ENCODE measurements at regions not wholly inside any gene's neighbourhood (a gene's known extent, or its start where the extent isn't known, plus 50 kb on each side); places are given as distances from the start of the nearest gene placed in this dataset.
A peak's percentile ranks its signal among the peaks of the same experiment; 100 is the strongest.

DNA sequence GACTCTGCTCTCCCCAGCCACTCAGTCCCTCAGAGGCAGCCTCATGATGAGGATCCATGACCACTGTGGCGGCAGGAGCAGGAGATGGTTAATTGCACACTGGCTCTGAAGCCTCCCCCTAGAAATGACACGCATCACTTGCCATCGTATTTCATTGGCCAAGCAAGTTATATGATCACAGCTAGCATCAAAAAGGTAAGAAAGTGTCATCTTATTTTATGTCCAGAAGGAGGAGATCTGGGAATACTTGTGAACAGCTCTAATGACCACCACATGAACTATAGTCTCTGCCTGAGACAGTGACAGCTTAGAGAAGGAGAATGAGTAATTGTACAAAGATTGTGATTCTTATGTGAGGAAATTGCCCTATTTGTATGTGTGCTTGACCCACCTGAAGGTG is 363.4 kb downstream of the NUAK1 start:
- TF ChIP-seq, protein P1, sequence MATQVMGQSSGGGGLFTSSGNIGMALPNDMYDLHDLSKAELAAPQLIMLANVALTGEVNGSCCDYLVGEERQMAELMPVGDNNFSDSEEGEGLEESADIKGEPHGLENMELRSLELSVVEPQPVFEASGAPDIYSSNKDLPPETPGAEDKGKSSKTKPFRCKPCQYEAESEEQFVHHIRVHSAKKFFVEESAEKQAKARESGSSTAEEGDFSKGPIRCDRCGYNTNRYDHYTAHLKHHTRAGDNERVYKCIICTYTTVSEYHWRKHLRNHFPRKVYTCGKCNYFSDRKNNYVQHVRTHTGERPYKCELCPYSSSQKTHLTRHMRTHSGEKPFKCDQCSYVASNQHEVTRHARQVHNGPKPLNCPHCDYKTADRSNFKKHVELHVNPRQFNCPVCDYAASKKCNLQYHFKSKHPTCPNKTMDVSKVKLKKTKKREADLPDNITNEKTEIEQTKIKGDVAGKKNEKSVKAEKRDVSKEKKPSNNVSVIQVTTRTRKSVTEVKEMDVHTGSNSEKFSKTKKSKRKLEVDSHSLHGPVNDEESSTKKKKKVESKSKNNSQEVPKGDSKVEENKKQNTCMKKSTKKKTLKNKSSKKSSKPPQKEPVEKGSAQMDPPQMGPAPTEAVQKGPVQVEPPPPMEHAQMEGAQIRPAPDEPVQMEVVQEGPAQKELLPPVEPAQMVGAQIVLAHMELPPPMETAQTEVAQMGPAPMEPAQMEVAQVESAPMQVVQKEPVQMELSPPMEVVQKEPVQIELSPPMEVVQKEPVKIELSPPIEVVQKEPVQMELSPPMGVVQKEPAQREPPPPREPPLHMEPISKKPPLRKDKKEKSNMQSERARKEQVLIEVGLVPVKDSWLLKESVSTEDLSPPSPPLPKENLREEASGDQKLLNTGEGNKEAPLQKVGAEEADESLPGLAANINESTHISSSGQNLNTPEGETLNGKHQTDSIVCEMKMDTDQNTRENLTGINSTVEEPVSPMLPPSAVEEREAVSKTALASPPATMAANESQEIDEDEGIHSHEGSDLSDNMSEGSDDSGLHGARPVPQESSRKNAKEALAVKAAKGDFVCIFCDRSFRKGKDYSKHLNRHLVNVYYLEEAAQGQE (IDR thresholded peaks at IDR 0.05; ENCODE audit: low read depth) = no peak
- no peak for TF ChIP-seq NFIC (IDR thresholded peaks at IDR 0.05)
- no peak for TF ChIP-seq EP300 (IDR thresholded peaks at IDR 0.05; ENCODE audit: borderline replicate concordance)
- TF ChIP-seq CEBPB (IDR thresholded peaks at IDR 0.05) = no peak
- TF ChIP-seq CREB1 (IDR thresholded peaks at IDR 0.05; ENCODE audit: low read depth) = no peak
- TF ChIP-seq, protein P2, sequence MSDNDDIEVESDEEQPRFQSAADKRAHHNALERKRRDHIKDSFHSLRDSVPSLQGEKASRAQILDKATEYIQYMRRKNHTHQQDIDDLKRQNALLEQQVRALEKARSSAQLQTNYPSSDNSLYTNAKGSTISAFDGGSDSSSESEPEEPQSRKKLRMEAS (IDR thresholded peaks at IDR 0.05) = no peak
- no peak for TF ChIP-seq FOXM1 (IDR thresholded peaks at IDR 0.05; ENCODE audit: borderline replicate concordance, low read depth)
- TF ChIP-seq YY1 (IDR thresholded peaks at IDR 0.05; ENCODE audit: low read depth) = no peak
- TF ChIP-seq TEAD4 (IDR thresholded peaks at IDR 0.05) = no peak
- no peak for TF ChIP-seq TCF12 (IDR thresholded peaks at IDR 0.05; ENCODE audit: low read depth)
- TF ChIP-seq TAF1 (IDR thresholded peaks at IDR 0.05; ENCODE audit: low read depth) = no peak
- no peak for TF ChIP-seq RAD21 (IDR thresholded peaks at IDR 0.05; ENCODE audit: low read depth)
- no peak for TF ChIP-seq ZBTB7A (IDR thresholded peaks at IDR 0.05; ENCODE audit: low read depth)
- TF ChIP-seq, protein P3, sequence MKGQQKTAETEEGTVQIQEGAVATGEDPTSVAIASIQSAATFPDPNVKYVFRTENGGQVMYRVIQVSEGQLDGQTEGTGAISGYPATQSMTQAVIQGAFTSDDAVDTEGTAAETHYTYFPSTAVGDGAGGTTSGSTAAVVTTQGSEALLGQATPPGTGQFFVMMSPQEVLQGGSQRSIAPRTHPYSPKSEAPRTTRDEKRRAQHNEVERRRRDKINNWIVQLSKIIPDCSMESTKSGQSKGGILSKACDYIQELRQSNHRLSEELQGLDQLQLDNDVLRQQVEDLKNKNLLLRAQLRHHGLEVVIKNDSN (IDR thresholded peaks at IDR 0.05) = no peak
- TF ChIP-seq EGR1 (IDR thresholded peaks at IDR 0.05) = no peak

DNA sequence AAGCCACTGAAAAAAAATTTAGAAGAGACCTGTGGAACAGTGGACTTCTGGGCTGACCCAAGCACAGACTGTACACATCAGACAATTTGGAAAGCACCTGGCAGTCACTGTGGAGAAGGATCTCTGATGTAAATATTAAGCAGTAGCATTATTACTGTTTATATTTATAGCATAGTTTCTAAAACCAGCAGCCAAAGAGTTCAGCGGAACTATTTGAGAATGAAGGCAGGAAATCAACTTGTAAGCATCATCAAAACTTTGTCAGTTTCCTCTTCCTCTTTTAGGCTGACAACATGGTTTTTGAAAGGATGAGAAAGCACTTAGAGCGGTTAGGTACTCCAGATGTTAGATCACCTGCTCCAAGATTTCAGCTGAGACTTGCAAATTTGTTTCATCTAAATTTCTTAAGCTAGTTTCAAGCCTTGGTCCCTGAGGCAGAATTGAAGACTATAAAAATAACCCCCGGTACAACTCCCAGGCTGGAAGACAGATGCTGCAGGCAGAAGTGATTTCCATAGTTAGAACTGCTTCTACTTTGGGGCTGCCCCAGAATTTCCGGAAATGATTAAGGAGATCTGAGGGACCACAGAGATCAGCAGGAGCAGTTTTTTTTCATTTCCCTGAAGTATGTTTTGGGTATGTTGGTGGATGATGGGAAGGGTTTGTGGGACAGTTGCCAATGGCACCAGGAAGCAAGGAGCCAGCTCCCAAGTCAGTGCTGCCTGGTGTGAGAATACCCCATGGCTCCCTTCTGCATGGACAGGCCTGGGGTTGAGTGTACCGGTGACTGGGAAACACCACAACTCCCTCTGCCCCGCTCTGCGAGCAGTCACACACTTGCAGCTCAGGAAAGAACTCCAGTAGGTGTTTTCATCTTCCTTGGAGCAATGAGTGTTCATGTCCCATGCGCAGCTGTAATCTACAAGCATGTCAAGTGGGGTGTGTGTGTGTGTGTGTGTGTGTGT is 354.5 kb downstream of the NUAK1 start:
- TF ChIP-seq TCF12 (IDR thresholded peaks at IDR 0.05; ENCODE audit: low read depth) (no peak), FOXM1 (IDR thresholded peaks at IDR 0.05; ENCODE audit: borderline replicate concordance, low read depth) (no peak)

DNA sequence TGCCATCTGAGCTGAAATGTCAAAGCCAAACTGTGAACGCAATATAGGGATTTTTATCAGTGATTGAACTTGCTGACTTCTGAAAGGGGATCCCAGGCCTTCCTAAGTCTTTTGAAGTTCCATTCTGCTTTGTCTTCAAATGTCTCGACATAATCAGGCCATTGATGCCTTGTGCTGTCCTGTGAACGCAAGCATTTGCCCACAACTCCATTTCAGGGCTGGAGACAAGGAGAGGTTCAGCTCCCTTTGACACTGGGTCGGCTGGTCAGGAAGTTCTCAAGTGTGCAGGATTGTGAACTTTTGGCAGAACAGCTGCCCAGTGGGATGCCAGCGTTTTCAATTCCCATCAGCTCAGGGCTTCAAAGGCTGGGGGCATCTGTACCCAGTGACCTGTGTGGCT is 345.3 kb downstream of the NUAK1 start:
- TF ChIP-seq FOXM1 (IDR thresholded peaks at IDR 0.05; ENCODE audit: borderline replicate concordance, low read depth) (no peak), TCF12 (IDR thresholded peaks at IDR 0.05; ENCODE audit: low read depth) (no peak), RAD21 (IDR thresholded peaks at IDR 0.05; ENCODE audit: low read depth) (no peak), YY1 (IDR thresholded peaks at IDR 0.05; ENCODE audit: low read depth) (no peak), CEBPB (IDR thresholded peaks at IDR 0.05) (no peak), EGR1 (IDR thresholded peaks at IDR 0.05) (no peak), CREB1 (IDR thresholded peaks at IDR 0.05; ENCODE audit: low read depth) (no peak), TEAD4 (IDR thresholded peaks at IDR 0.05) (no peak), ZBTB7A (IDR thresholded peaks at IDR 0.05; ENCODE audit: low read depth) (no peak)
- TF ChIP-seq, protein P2 (IDR thresholded peaks at IDR 0.05) = no peak
- TF ChIP-seq, protein P1 (IDR thresholded peaks at IDR 0.05; ENCODE audit: low read depth) = no peak
- TF ChIP-seq, protein P3 (IDR thresholded peaks at IDR 0.05) = no peak

DNA sequence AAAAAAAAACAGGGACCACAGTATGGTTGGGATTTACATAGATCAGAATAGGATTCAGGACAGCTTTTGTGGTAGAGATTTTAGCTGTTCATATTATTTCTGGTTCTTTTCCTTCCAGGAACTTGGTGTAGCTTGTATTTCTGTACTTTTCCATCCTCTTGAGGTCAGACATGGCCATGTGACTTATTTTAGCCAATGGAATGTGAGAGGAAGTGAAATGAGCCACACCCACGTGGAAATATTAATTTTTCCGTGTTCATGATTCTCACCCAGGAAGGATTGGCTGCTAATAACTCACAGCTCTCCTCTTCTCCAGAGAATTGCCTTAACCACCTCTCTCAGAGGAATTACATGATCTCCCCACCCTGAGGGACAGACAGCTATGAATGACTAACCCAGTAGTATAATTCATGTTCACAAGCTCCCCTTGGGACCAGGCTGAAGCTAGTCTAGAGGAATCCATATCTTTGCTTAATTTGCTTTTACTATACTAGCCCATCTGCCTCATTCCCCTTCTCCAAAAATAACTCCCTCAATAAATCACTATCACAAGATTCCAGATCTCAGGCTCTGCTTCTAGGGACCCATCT is 340.4 kb downstream of the NUAK1 start:
- TF ChIP-seq TEAD4 (IDR thresholded peaks at IDR 0.05) = no peak
- no peak for TF ChIP-seq NFIC (IDR thresholded peaks at IDR 0.05)
- TF ChIP-seq, protein P3 (IDR thresholded peaks at IDR 0.05) = peak; percentile 64
- no peak for TF ChIP-seq ZBTB7A (IDR thresholded peaks at IDR 0.05; ENCODE audit: low read depth)
- no peak for TF ChIP-seq YY1 (IDR thresholded peaks at IDR 0.05; ENCODE audit: low read depth)
- TF ChIP-seq CREB1 (IDR thresholded peaks at IDR 0.05; ENCODE audit: low read depth) = no peak
- TF ChIP-seq EGR1 (IDR thresholded peaks at IDR 0.05) = no peak

DNA sequence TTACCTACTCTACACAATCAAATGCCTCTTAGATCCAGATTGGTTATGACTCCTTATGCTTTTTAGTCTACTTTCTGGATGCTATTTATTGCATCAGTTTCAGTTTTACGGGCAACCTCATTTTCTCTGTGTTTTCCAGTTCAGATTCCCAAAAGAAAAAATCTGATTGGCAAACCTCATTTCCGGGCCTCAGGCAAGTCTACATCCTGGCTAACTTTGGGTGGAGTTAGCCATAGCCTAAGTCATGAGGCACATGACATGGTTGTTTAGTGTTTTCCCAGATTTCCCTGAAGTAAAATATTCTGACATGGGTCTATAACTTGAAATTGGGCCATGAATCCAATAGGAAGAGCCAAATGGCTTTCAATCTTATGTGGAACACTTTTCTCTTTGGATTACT is 339.7 kb downstream of the NUAK1 start:
- TF ChIP-seq NFIC (IDR thresholded peaks at IDR 0.05) (no peak), YY1 (IDR thresholded peaks at IDR 0.05; ENCODE audit: low read depth) (no peak), ZBTB7A (IDR thresholded peaks at IDR 0.05; ENCODE audit: low read depth) (no peak), TEAD4 (IDR thresholded peaks at IDR 0.05) (no peak), CEBPB (IDR thresholded peaks at IDR 0.05) (no peak), FOXM1 (IDR thresholded peaks at IDR 0.05; ENCODE audit: borderline replicate concordance, low read depth) (no peak), TAF1 (IDR thresholded peaks at IDR 0.05; ENCODE audit: low read depth) (no peak), CREB1 (IDR thresholded peaks at IDR 0.05; ENCODE audit: low read depth) (no peak), TCF12 (IDR thresholded peaks at IDR 0.05; ENCODE audit: low read depth) (no peak), EGR1 (IDR thresholded peaks at IDR 0.05) (no peak), EP300 (IDR thresholded peaks at IDR 0.05; ENCODE audit: borderline replicate concordance) (no peak), RAD21 (IDR thresholded peaks at IDR 0.05; ENCODE audit: low read depth) (no peak)
- TF ChIP-seq, protein P1 (IDR thresholded peaks at IDR 0.05; ENCODE audit: low read depth) = no peak
- TF ChIP-seq, protein P3 (IDR thresholded peaks at IDR 0.05) = no peak
- TF ChIP-seq, protein P2 (IDR thresholded peaks at IDR 0.05) = no peak
